ENCODE measurements at regions not wholly inside any gene's neighbourhood (a gene's known extent, or its start where the extent isn't known, plus 50 kb on each side); places are given as distances from the start of the nearest gene placed in this dataset.

DNA sequence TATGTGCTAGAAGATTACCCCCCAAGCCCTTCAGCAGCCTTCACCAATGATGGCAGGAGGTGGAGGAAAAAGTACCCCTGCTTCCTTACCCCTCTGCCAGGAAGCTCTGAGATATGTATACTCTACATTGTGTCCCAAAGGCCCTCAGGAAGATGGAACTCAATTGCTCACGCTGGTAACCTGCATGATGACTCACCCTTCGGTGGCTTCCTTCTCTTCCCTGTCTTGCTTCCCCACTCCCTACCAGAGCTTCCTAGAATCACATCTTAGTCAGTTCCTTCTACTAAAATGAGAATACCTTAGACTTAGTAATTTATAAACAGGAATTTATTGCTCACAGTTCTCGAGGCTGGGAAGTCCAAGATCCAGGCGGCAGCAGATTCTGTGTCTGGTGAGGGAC lies 405.6 kb downstream of the TYW1 start:
- no peak overlapping the region for H3K9ac ChIP-seq (ENCODE audit: low read length)
- no peak overlapping the region for H2AFZ ChIP-seq (ENCODE audit: low read length)
- H3K9me2 ChIP-seq (replicated peaks; ENCODE audit: insufficient read depth, low read length) = no peaks in the 10 kb centered on the region
- no peak for TF ChIP-seq EZH2phosphoT487 (IDR thresholded peaks at IDR 0.05; ENCODE audit: low read length)
- TF ChIP-seq, protein P1, sequence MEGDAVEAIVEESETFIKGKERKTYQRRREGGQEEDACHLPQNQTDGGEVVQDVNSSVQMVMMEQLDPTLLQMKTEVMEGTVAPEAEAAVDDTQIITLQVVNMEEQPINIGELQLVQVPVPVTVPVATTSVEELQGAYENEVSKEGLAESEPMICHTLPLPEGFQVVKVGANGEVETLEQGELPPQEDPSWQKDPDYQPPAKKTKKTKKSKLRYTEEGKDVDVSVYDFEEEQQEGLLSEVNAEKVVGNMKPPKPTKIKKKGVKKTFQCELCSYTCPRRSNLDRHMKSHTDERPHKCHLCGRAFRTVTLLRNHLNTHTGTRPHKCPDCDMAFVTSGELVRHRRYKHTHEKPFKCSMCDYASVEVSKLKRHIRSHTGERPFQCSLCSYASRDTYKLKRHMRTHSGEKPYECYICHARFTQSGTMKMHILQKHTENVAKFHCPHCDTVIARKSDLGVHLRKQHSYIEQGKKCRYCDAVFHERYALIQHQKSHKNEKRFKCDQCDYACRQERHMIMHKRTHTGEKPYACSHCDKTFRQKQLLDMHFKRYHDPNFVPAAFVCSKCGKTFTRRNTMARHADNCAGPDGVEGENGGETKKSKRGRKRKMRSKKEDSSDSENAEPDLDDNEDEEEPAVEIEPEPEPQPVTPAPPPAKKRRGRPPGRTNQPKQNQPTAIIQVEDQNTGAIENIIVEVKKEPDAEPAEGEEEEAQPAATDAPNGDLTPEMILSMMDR (IDR thresholded peaks at IDR 0.05; ENCODE audit: low read length) = no peak
- TF ChIP-seq EZH2 (optimal IDR thresholded peaks at IDR 0.05; ENCODE audit: low read depth, low read length) = no peak
- H3K4me2 ChIP-seq (ENCODE audit: low read depth, low read length) = no peak overlapping the region
- DNase-seq = no peak
- no peak overlapping the region for H3K4me3 ChIP-seq (ENCODE audit: low read length)
- no peak overlapping the region for H3K27ac ChIP-seq (ENCODE audit: low read length)
- H3K36me3 ChIP-seq (replicated peaks; ENCODE audit: insufficient read depth, low read length) = no peaks in the 10 kb centered on the region
- no peaks in the 10 kb centered on the region for H3K27me3 ChIP-seq (replicated peaks; ENCODE audit: insufficient read depth, low read length)
- H4K20me1 ChIP-seq (ENCODE audit: insufficient read depth, low read length) = no peaks in the 10 kb centered on the region
- H3K9me3 ChIP-seq (replicated peaks; ENCODE audit: insufficient read depth, low read length) = no peaks in the 10 kb centered on the region
- no peaks in the 10 kb centered on the region for H3F3A ChIP-seq (ENCODE audit: insufficient read depth, low read length)
- H3K79me2 ChIP-seq (ENCODE audit: low read length) = no peaks in the 10 kb centered on the region
- no peaks in the 10 kb centered on the region for H3K4me1 ChIP-seq (ENCODE audit: low read length)

GRCh38 chr7:67406976-67407375 lies 410.3 kb downstream of the TYW1 start:
- DNase-seq = no peak
- Histone ChIP-seq H3K9ac (ENCODE audit: low read length) (no peak overlapping the region), H3K36me3 (replicated peaks; ENCODE audit: insufficient read depth, low read length) (no peaks in the 10 kb centered on the region), H3K27ac (ENCODE audit: low read length) (no peak overlapping the region), H4K20me1 (ENCODE audit: insufficient read depth, low read length) (no peaks in the 10 kb centered on the region), H3F3A (ENCODE audit: insufficient read depth, low read length) (no peaks in the 10 kb centered on the region), H3K9me3 (replicated peaks; ENCODE audit: insufficient read depth, low read length) (no peaks in the 10 kb centered on the region), H2AFZ (ENCODE audit: low read length) (no peak overlapping the region), H3K4me1 (ENCODE audit: low read length) (no peaks in the 10 kb centered on the region), H3K9me2 (replicated peaks; ENCODE audit: insufficient read depth, low read length) (no peaks in the 10 kb centered on the region), H3K4me3 (ENCODE audit: low read length) (no peak overlapping the region), H3K27me3 (replicated peaks; ENCODE audit: insufficient read depth, low read length) (no peaks in the 10 kb centered on the region), H3K79me2 (ENCODE audit: low read length) (no peaks in the 10 kb centered on the region), H3K4me2 (ENCODE audit: low read depth, low read length) (no peak overlapping the region)
- TF ChIP-seq EZH2 (optimal IDR thresholded peaks at IDR 0.05; ENCODE audit: low read depth, low read length) (no peak), EZH2phosphoT487 (IDR thresholded peaks at IDR 0.05; ENCODE audit: low read length) (no peak)
- TF ChIP-seq, protein P1 (IDR thresholded peaks at IDR 0.05; ENCODE audit: low read length) = no peak

- Histone ChIP-seq H3K4me1 (ENCODE audit: low read length) (no peaks in the 10 kb centered on the region), H3K9ac (ENCODE audit: low read length) (no peak overlapping the region), H3K9me3 (replicated peaks; ENCODE audit: insufficient read depth, low read length) (no peaks in the 10 kb centered on the region), H3K79me2 (ENCODE audit: low read length) (no peaks in the 10 kb centered on the region), H3K27me3 (replicated peaks; ENCODE audit: insufficient read depth, low read length) (no peaks in the 10 kb centered on the region), H3K9me2 (replicated peaks; ENCODE audit: insufficient read depth, low read length) (no peaks in the 10 kb centered on the region), H3F3A (ENCODE audit: insufficient read depth, low read length) (no peaks in the 10 kb centered on the region), H3K27ac (ENCODE audit: low read length) (no peak overlapping the region), H3K4me3 (ENCODE audit: low read length) (no peak overlapping the region), H4K20me1 (ENCODE audit: insufficient read depth, low read length) (no peaks in the 10 kb centered on the region), H3K36me3 (replicated peaks; ENCODE audit: insufficient read depth, low read length) (no peaks in the 10 kb centered on the region), H2AFZ (ENCODE audit: low read length) (no peak overlapping the region), H3K4me2 (ENCODE audit: low read depth, low read length) (no peak overlapping the region)
- no peak for DNase-seq
- TF ChIP-seq, protein P1 (IDR thresholded peaks at IDR 0.05; ENCODE audit: low read length) = no peak
- TF ChIP-seq EZH2 (optimal IDR thresholded peaks at IDR 0.05; ENCODE audit: low read depth, low read length) (no peak), EZH2phosphoT487 (IDR thresholded peaks at IDR 0.05; ENCODE audit: low read length) (no peak)
Measured at GRCh38 chr7:67407392-67408071, 410.9 kb downstream of the TYW1 start.
